ENCODE measurements at regions not wholly inside any gene's neighbourhood (a gene's known extent, or its start where the extent isn't known, plus 50 kb on each side); places are given as distances from the start of the nearest gene placed in this dataset.
A peak's percentile ranks its signal among the peaks of the same experiment; 100 is the strongest.

- Histone ChIP-seq H3K4me2 (ENCODE audit: extremely low read depth, insufficient read depth, low read length) (no peak overlapping the region), H3K9ac (ENCODE audit: insufficient read depth, low read length) (no peak overlapping the region)
- DNase-seq (ENCODE audit: low read depth in 2 of 2): peak; percentile 4 to 7
These were observed 220.9 kb downstream of the ATG4C start for GRCh38 chr1:63004868-63005267.

GRCh38 chr1:63005812-63006211 lies 221.9 kb downstream of the ATG4C start:
- Histone ChIP-seq H3K9me3 (ENCODE audit: control insufficient read depth, insufficient read depth, low read depth, low read length) (no peaks in the 10 kb centered on the region), H4K20me1 (ENCODE audit: control insufficient read depth, extremely low read depth, insufficient read depth, low read length) (no peaks in the 10 kb centered on the region), H3K4me2 (ENCODE audit: extremely low read depth, insufficient read depth, low read length) (no peak overlapping the region), H3K9ac (ENCODE audit: insufficient read depth, low read length) (no peak overlapping the region), H3K36me3 (ENCODE audit: control insufficient read depth, insufficient read depth, low read length) (no peaks in the 10 kb centered on the region), H3K79me2 (ENCODE audit: control insufficient read depth, insufficient read depth, low read length) (no peaks in the 10 kb centered on the region), H3K4me1 (ENCODE audit: control insufficient read depth, extremely low read depth, insufficient read depth, low read length) (no peaks in the 10 kb centered on the region), H2AFZ (ENCODE audit: low read length) (no peak overlapping the region), H3K4me3 (replicated peaks in 1 of 4; ENCODE audit: control extremely low read depth in 1 of 4, insufficient read depth in 1 of 4, low read depth in 3 of 4, low read length in 4 of 4) (no peak overlapping the region), H3K27ac (ENCODE audit: insufficient read depth, low read length) (no peak overlapping the region), H3K27me3 (ENCODE audit: control insufficient read depth, insufficient read depth, low read length) (no peaks in the 10 kb centered on the region)
- TF ChIP-seq CTCF (conservative IDR thresholded peaks at IDR 0.05 in 1 of 2, IDR thresholded peaks at IDR 0.05 in 1 of 2; ENCODE audit: low read depth in 1 of 2, low read length in 2 of 2) (no peak), EZH2 (IDR thresholded peaks at IDR 0.05; ENCODE audit: low read length, missing control alignments) (no peak)
- DNase-seq (ENCODE audit: low read depth in 2 of 2): no peak

More at GRCh38 chr1:63004868-63005267, 220.9 kb downstream of the ATG4C start:
- no peaks in the 10 kb centered on the region for H4K20me1 ChIP-seq (ENCODE audit: control insufficient read depth, extremely low read depth, insufficient read depth, low read length)
- H2AFZ ChIP-seq (ENCODE audit: low read length): no peak overlapping the region
- TF ChIP-seq EZH2 (IDR thresholded peaks at IDR 0.05; ENCODE audit: low read length, missing control alignments) (no peak), CTCF (conservative IDR thresholded peaks at IDR 0.05 in 1 of 2, IDR thresholded peaks at IDR 0.05 in 1 of 2; ENCODE audit: low read depth in 1 of 2, low read length in 2 of 2) (peak in 1 of 2 donors; percentile 21)
- no peak overlapping the region for H3K27ac ChIP-seq (ENCODE audit: insufficient read depth, low read length)
- H3K36me3 ChIP-seq (ENCODE audit: control insufficient read depth, insufficient read depth, low read length): no peaks in the 10 kb centered on the region
- H3K4me1 ChIP-seq (ENCODE audit: control insufficient read depth, extremely low read depth, insufficient read depth, low read length): no peaks in the 10 kb centered on the region
- H3K9me3 ChIP-seq (ENCODE audit: control insufficient read depth, insufficient read depth, low read depth, low read length): no peaks in the 10 kb centered on the region
- H3K27me3 ChIP-seq (ENCODE audit: control insufficient read depth, insufficient read depth, low read length): no peaks in the 10 kb centered on the region
- H3K79me2 ChIP-seq (ENCODE audit: control insufficient read depth, insufficient read depth, low read length): no peaks in the 10 kb centered on the region
- no peak overlapping the region for H3K4me3 ChIP-seq (replicated peaks in 1 of 4; ENCODE audit: control extremely low read depth in 1 of 4, insufficient read depth in 1 of 4, low read depth in 3 of 4, low read length in 4 of 4)

- H3K4me3 ChIP-seq (replicated peaks in 1 of 4; ENCODE audit: control extremely low read depth in 1 of 4, insufficient read depth in 1 of 4, low read depth in 3 of 4, low read length in 4 of 4): no peak overlapping the region
- no peak for DNase-seq (ENCODE audit: low read depth in 2 of 2)
- no peaks in the 10 kb centered on the region for H3K4me1 ChIP-seq (ENCODE audit: control insufficient read depth, extremely low read depth, insufficient read depth, low read length)
- no peak overlapping the region for H3K9ac ChIP-seq (ENCODE audit: insufficient read depth, low read length)
- H3K27ac ChIP-seq (ENCODE audit: insufficient read depth, low read length): no peak overlapping the region
- no peak overlapping the region for H2AFZ ChIP-seq (ENCODE audit: low read length)
- no peaks in the 10 kb centered on the region for H4K20me1 ChIP-seq (ENCODE audit: control insufficient read depth, extremely low read depth, insufficient read depth, low read length)
- no peaks in the 10 kb centered on the region for H3K36me3 ChIP-seq (ENCODE audit: control insufficient read depth, insufficient read depth, low read length)
- no peaks in the 10 kb centered on the region for H3K9me3 ChIP-seq (ENCODE audit: control insufficient read depth, insufficient read depth, low read depth, low read length)
- TF ChIP-seq EZH2 (IDR thresholded peaks at IDR 0.05; ENCODE audit: low read length, missing control alignments): no peak
- no peak for TF ChIP-seq CTCF (conservative IDR thresholded peaks at IDR 0.05 in 1 of 2, IDR thresholded peaks at IDR 0.05 in 1 of 2; ENCODE audit: low read depth in 1 of 2, low read length in 2 of 2)
- H3K4me2 ChIP-seq (ENCODE audit: extremely low read depth, insufficient read depth, low read length): no peak overlapping the region
- H3K27me3 ChIP-seq (ENCODE audit: control insufficient read depth, insufficient read depth, low read length): no peaks in the 10 kb centered on the region
- no peaks in the 10 kb centered on the region for H3K79me2 ChIP-seq (ENCODE audit: control insufficient read depth, insufficient read depth, low read length)
These were observed 225.5 kb downstream of the ATG4C start for GRCh38 chr1:63009421-63009820.

Data from fibroblast of lung (primary cell).